LNCAP (cell line): ENCODE measurements at regions not wholly inside any gene's neighbourhood (a gene's known extent, or its start where the extent isn't known, plus 50 kb on each side); places are given as distances from the start of the nearest gene placed in this dataset.

ENCODE experiments used
- TF ChIP-seq, protein P1 (sequence below): fragments of 450-650 bp; IDR thresholded peaks from 2 replicates; pipeline ENCODE4 v1.5.1; 2017; ENCODE audit warnings: mild to moderate bottlenecking

DNA sequence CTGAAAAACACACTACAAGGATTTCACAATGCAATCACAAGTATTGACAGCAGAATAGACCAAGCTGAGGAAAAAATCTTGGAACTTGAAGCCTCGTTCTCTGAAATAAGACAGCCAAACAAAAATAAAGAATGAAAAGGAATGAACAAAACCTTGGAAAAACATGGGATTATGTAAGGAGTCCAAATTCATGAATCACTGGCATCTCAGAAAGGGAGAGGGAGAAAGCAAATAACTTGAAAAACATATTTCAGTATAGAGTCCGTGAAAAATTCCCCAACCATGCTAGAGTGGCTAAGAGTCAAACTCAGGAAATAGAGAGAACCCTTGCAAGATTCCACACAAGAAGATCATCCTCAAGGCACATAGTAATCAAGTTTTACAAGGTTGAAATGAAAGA lies 178.5 kb upstream of the CTSO start:
- TF ChIP-seq, protein P1, sequence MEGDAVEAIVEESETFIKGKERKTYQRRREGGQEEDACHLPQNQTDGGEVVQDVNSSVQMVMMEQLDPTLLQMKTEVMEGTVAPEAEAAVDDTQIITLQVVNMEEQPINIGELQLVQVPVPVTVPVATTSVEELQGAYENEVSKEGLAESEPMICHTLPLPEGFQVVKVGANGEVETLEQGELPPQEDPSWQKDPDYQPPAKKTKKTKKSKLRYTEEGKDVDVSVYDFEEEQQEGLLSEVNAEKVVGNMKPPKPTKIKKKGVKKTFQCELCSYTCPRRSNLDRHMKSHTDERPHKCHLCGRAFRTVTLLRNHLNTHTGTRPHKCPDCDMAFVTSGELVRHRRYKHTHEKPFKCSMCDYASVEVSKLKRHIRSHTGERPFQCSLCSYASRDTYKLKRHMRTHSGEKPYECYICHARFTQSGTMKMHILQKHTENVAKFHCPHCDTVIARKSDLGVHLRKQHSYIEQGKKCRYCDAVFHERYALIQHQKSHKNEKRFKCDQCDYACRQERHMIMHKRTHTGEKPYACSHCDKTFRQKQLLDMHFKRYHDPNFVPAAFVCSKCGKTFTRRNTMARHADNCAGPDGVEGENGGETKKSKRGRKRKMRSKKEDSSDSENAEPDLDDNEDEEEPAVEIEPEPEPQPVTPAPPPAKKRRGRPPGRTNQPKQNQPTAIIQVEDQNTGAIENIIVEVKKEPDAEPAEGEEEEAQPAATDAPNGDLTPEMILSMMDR: no peak

DNA sequence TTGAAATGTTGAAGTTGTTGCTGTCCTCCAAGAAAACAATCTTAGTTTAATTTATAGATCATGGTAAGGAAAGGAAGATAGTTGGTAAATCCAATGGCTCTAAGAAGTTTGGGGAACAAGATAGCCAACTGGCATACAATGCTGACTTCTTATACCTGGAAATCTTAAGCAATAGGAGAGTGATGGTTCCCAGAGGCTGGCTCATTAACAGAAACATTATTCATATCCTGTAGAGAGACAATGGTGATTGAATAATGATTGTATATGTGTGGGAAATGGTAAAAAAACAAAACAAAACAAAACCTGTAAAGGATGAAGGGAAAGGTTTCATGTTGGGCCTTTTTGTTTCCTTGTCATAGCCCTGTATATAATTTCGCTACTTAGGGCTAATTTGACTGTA lies 174.9 kb upstream of the CTSO start:
- TF ChIP-seq, protein P1: no peak

DNA sequence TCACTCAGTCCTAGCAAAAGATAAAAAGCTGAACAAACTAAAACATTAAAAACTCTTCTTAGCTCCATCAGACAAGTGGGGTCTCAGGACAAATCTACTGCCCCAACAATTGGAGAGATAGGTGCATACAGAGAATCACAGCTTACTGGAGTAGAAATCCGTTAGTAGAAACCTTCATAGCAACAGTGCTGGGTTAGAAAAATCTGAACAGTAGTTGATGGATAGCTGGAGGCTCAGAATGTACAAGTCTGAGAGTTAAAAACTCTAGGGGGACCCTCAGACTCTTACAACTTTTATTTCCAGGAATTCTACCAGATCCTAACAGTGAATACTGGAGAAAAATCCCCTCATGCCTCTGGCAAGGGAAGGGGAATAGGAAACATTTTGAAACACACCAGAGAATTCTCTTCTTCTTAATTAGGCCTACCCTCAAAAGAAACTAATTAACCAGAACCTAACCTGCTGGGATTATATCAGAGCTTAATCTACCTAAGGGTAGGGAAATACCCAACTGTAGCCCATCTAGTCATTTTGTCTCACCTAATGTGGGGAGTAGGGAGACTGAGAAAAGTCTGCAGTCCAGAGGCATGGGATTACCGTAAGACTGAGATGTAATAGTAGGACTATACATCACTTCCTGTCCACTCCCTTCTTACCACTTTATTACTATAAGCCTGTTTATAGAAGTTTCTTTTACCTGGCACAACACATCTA lies 165.0 kb upstream of the CTSO start:
- TF ChIP-seq, protein P1: no peak

DNA sequence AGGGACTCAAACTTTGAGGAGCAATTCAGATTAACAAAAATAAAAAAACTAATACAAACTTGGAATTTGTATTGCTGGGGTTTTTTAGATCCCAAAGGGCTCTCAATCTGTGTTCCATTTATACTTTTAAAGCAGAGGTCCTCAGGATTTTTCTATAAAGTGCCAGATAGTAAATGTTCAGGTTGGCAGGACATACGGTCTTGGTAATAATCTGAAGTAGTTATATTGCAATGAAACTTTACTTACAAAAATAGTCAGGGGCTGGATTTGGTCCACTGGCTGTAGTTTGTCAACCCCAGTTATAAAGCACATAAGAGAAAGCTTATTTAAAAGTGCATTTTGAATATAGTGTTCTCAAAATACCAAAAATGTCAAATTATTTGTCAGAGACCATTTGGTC lies 164.1 kb upstream of the CTSO start:
- TF ChIP-seq, protein P1: no peak

- TF ChIP-seq, protein P1: no peak
These were observed 163.3 kb upstream of the CTSO start for GRCh38 chr4:156116991-156117390.

DNA sequence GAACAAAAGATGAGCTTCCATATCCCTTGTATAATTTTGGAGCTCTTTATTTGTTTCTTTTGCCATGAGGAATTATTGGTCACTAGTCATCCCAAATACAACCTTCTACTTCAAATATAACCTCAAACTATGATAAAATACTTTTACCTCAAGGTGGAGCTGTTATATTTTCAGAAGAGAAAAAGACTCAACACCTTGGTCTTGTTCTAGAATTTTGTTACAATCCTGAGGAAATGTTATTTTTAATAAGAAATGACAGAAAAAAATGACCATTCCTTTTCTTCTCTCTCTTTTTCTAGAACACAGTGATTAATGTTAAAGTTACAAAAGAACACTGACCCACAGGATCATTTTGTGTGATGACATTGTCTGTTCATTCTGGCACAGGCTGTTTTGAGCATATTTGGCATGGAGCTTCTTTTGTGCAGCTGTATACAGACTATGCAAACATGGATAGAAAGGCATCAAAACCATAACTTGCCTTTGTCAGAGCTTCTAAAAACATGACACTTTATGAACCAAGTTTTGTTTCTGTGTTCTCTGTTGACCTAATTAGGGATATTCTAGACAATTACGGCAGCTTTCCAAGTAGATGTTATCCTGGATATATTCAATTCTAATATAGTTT lies 159.6 kb upstream of the CTSO start:
- TF ChIP-seq, protein P1: peak; percentile 30; the same call in 1 of the 2 replicates

- TF ChIP-seq, protein P1: no peak
These were observed 158.0 kb upstream of the CTSO start for GRCh38 chr4:156111686-156112085.
